ENCODE measurements at regions not wholly inside any gene's neighbourhood (a gene's known extent, or its start where the extent isn't known, plus 50 kb on each side); places are given as distances from the start of the nearest gene placed in this dataset.

GRCh38 chr3:182716114-182716688 lies 77.1 kb upstream of the ATP11B start:
- ChIA-PET CTCF (ENCODE audit: unreplicated experiment) (no interaction called here), POLR2A (interaction anchor here (0.5 to 1.9 kb wide), 13 partner anchors 8 to 1291 kb away, joined by 3 to 10 read pairs (median 4); no protein-coding TSS in a partner anchor)
- H4K20me1 ChIP-seq (ENCODE audit: insufficient read depth, low read length) = no peaks in the 10 kb centered on the region
- TF ChIP-seq EZH2phosphoT487 (IDR thresholded peaks at IDR 0.05; ENCODE audit: borderline replicate concordance, low read depth, low read length) (no peak), CTCF (conservative IDR thresholded peaks at IDR 0.05; ENCODE audit: low read length) (no peak)
- intact Hi-C loops (cut with micrococcal nuclease; ENCODE audit: unreplicated experiment) = loop anchor here (10.0 kb wide), 1 partner anchor 259 kb away; no protein-coding TSS in a partner anchor
- DNase-seq (ENCODE audit: low spot score) = peak; percentile 26
- H3K4me3 ChIP-seq (ENCODE audit: low read depth, low read length, poor library complexity, severe bottlenecking) = no peak overlapping the region
- H3K4me1 ChIP-seq (ENCODE audit: insufficient read depth, low read length, poor library complexity, severe bottlenecking) = peaks cover 53% of the 10 kb centered on the region
- BruUV-seq (replicated peaks) = no TSS peak
- H3K9me2 ChIP-seq (ENCODE audit: insufficient read depth, low read length) = no peaks in the 10 kb centered on the region
- H3K4me2 ChIP-seq (ENCODE audit: low read length) = peak overlapping the region; percentile 23; the same call in 1 of the 2 replicates
- H2AFZ ChIP-seq (ENCODE audit: low read length) = peak overlapping the region; percentile 61; the same call in 1 of the 2 replicates
- peak overlapping the region; percentile 18 for H3K27ac ChIP-seq (ENCODE audit: low read depth, low read length, poor library complexity, severe bottlenecking)
- no peaks in the 10 kb centered on the region for H3K9me3 ChIP-seq (ENCODE audit: low read length)
- no peaks in the 10 kb centered on the region for H3K79me2 ChIP-seq (ENCODE audit: insufficient read depth, low read depth, low read length)
- no peaks in the 10 kb centered on the region for H3K36me3 ChIP-seq (ENCODE audit: insufficient read depth, low read length)

GRCh38 chr3:182717216-182717615 lies 76.1 kb upstream of the ATP11B start:
- no peaks in the 10 kb centered on the region for H4K20me1 ChIP-seq (ENCODE audit: insufficient read depth, low read length)
- intact Hi-C loops (cut with micrococcal nuclease; ENCODE audit: unreplicated experiment) = loop anchor here (10.0 kb wide), 1 partner anchor 258 kb away; no protein-coding TSS in a partner anchor
- POLR2A ChIA-PET = interaction anchor here (0.7 to 1.9 kb wide), 8 partner anchors 10 to 675 kb away, joined by 3 to 10 read pairs (median 4); no protein-coding TSS in a partner anchor
- DNase-seq (ENCODE audit: low spot score) = peak; percentile 38
- H3K79me2 ChIP-seq (ENCODE audit: insufficient read depth, low read depth, low read length) = no peaks in the 10 kb centered on the region
- no peaks in the 10 kb centered on the region for H3K36me3 ChIP-seq (ENCODE audit: insufficient read depth, low read length)
- TF ChIP-seq EZH2phosphoT487 (IDR thresholded peaks at IDR 0.05; ENCODE audit: borderline replicate concordance, low read depth, low read length) (no peak), CTCF (conservative IDR thresholded peaks at IDR 0.05; ENCODE audit: low read length) (no peak)
- no peak overlapping the region for H3K4me2 ChIP-seq (ENCODE audit: low read length)
- H3K9me2 ChIP-seq (ENCODE audit: insufficient read depth, low read length) = no peaks in the 10 kb centered on the region
- H3K27ac ChIP-seq (ENCODE audit: low read depth, low read length, poor library complexity, severe bottlenecking) = no peak overlapping the region
- no TSS peak for BruUV-seq (replicated peaks)
- CTCF ChIA-PET (ENCODE audit: unreplicated experiment) = no interaction called here
- H3K9me3 ChIP-seq (ENCODE audit: low read length) = no peaks in the 10 kb centered on the region
- H2AFZ ChIP-seq (ENCODE audit: low read length) = peak overlapping the region; percentile 61; the same call in 1 of the 2 replicates
- peaks cover 49% of the 10 kb centered on the region for H3K4me1 ChIP-seq (ENCODE audit: insufficient read depth, low read length, poor library complexity, severe bottlenecking)
- H3K4me3 ChIP-seq (ENCODE audit: low read depth, low read length, poor library complexity, severe bottlenecking) = no peak overlapping the region

GRCh38 chr3:182722907-182723306 lies 70.4 kb upstream of the ATP11B start:
- Histone ChIP-seq H3K27ac (ENCODE audit: low read depth, low read length, poor library complexity, severe bottlenecking) (no peak overlapping the region), H3K9me3 (ENCODE audit: low read length) (no peaks in the 10 kb centered on the region), H3K36me3 (ENCODE audit: insufficient read depth, low read length) (no peaks in the 10 kb centered on the region), H3K4me1 (ENCODE audit: insufficient read depth, low read length, poor library complexity, severe bottlenecking) (no peaks in the 10 kb centered on the region), H3K9me2 (ENCODE audit: insufficient read depth, low read length) (no peaks in the 10 kb centered on the region), H3K4me3 (ENCODE audit: low read depth, low read length, poor library complexity, severe bottlenecking) (no peak overlapping the region), H4K20me1 (ENCODE audit: insufficient read depth, low read length) (no peaks in the 10 kb centered on the region), H2AFZ (ENCODE audit: low read length) (no peak overlapping the region), H3K79me2 (ENCODE audit: insufficient read depth, low read depth, low read length) (no peaks in the 10 kb centered on the region), H3K4me2 (ENCODE audit: low read length) (no peak overlapping the region)
- ChIA-PET CTCF (ENCODE audit: unreplicated experiment) (interaction anchor here (0.6 kb wide), 1 partner anchor 122 kb away, joined by 3 read pairs; no protein-coding TSS in a partner anchor), POLR2A (no interaction called here)
- no peak for DNase-seq (ENCODE audit: low spot score)
- intact Hi-C loops (cut with micrococcal nuclease; ENCODE audit: unreplicated experiment) = no loop called here
- BruUV-seq (replicated peaks) = no TSS peak
- TF ChIP-seq CTCF (conservative IDR thresholded peaks at IDR 0.05; ENCODE audit: low read length) = no peak
- no peak for TF ChIP-seq EZH2phosphoT487 (IDR thresholded peaks at IDR 0.05; ENCODE audit: borderline replicate concordance, low read depth, low read length)
